NB4 (cell line): ENCODE measurements at regions not wholly inside any gene's neighbourhood (a gene's known extent, or its start where the extent isn't known, plus 50 kb on each side); places are given as distances from the start of the nearest gene placed in this dataset.

Source experiments
- DNase-seq: peaks from one replicate; pipeline ENCODE4 v3.0.0; 2010; ENCODE audit warnings: low read depth
- H3K4me3 ChIP-seq: one replicate; pipeline ENCODE4 v1.5.1; 2011; ENCODE audit warnings: mild to moderate bottlenecking, low read depth, low read length, moderate library complexity
- MYC ChIP-seq: IDR thresholded peaks from 2 replicates; pipeline ENCODE4 v1.6.1; 2011; ENCODE audit warnings: low read depth, low read length
- POLR2A ChIP-seq: IDR thresholded peaks from 2 replicates; pipeline ENCODE4 v1.6.1; 2011; ENCODE audit warnings: mild to moderate bottlenecking; ENCODE audit not compliant: insufficient read length; ENCODE audit errors: extremely low read depth
- TF ChIP-seq, protein P1 (sequence below): IDR thresholded peaks from 2 replicates; pipeline ENCODE4 v1.6.1; 2011; ENCODE audit warnings: low read depth, low read length
- TF ChIP-seq, protein P2 (sequence below): IDR thresholded peaks from one replicate; pipeline ENCODE4 v1.5.1; 2012; ENCODE audit warnings: low read depth, low read length

DNA sequence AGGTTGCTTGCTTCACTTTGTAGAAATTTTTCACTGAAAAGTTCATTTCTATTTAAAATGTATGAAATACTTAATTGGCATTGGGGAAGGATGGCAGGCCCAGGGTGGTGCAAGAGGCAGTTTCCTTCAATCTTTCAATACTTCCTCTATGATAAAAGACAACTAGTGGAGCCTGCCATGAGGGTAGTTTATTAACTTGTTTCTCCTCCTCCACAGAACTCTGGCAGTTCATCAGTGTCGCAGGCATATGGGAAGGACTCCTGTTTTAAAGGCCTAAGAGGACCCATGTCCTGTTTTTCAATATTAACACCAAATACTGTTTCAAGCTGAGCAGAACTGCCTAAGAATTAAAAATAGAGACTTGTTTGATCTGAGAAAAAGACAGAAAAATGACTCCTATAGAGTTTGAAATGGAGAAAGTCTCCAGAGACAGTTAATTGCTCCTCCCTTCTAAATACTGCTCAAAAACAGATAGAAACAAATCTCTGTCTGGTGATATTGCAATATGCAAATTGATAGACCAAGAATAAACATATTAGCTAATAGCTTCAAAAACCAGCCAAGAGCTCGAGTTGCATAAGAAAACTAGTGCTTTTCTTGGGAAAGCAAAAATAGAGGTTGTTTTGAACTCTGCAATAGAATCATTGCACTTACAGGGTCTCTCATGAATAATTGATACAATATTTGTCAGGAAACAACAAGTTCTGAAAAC is 665.7 kb upstream of the SLC35B3 start:
- DNase-seq = no peak
- H3K4me3 ChIP-seq = no peak overlapping the region
- TF ChIP-seq, protein P1, sequence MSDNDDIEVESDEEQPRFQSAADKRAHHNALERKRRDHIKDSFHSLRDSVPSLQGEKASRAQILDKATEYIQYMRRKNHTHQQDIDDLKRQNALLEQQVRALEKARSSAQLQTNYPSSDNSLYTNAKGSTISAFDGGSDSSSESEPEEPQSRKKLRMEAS = no peak
- TF ChIP-seq, protein P2, sequence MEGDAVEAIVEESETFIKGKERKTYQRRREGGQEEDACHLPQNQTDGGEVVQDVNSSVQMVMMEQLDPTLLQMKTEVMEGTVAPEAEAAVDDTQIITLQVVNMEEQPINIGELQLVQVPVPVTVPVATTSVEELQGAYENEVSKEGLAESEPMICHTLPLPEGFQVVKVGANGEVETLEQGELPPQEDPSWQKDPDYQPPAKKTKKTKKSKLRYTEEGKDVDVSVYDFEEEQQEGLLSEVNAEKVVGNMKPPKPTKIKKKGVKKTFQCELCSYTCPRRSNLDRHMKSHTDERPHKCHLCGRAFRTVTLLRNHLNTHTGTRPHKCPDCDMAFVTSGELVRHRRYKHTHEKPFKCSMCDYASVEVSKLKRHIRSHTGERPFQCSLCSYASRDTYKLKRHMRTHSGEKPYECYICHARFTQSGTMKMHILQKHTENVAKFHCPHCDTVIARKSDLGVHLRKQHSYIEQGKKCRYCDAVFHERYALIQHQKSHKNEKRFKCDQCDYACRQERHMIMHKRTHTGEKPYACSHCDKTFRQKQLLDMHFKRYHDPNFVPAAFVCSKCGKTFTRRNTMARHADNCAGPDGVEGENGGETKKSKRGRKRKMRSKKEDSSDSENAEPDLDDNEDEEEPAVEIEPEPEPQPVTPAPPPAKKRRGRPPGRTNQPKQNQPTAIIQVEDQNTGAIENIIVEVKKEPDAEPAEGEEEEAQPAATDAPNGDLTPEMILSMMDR = no peak
- TF ChIP-seq POLR2A = no peak
- no peak for TF ChIP-seq MYC

DNA sequence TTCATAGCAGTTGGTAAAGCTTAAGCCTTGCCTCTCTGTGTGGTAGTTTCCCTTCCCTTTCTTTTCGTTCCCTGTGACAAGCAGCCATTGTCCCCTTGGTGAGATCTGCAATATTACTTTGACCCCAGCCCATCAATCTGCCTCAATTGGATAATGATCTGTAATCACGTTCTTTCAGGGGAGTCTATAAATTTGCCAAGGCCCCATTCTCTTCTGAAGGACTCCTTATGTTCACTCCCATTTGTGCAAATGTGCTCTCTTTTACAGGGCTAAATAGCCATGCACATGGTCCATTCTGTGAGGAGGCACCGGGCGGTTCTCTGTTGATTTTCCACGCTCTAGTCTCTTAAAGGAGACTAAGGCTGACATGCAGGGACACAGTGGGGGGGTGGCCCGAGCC is 660.4 kb upstream of the SLC35B3 start:
- no peak for DNase-seq
- no peak overlapping the region for H3K4me3 ChIP-seq
- no peak for TF ChIP-seq MYC
- TF ChIP-seq, protein P1 = no peak
- TF ChIP-seq, protein P2 = no peak
- no peak for TF ChIP-seq POLR2A

DNA sequence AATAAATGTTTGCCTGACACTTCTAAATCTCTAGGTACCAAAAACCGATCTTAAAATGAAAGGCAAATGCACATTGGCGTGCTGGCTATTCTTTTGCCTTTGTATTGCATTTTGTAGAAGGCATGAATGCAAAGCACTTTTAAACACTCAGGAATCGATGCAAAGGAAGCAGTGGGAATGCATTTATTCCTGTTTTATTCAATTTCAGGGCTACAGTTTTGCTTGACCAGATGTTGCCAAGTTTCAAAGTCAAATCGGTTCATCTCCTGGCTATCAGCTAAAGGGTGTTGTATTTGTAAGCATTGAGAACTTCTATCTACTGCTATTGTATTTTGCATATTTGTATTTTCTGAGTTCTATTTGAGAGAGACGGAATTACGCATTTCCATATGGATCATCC is 659.8 kb upstream of the SLC35B3 start:
- TF ChIP-seq MYC = no peak
- no peak for TF ChIP-seq POLR2A
- TF ChIP-seq, protein P1 = no peak
- TF ChIP-seq, protein P2 = no peak
- H3K4me3 ChIP-seq = no peak overlapping the region
- DNase-seq = no peak

DNA sequence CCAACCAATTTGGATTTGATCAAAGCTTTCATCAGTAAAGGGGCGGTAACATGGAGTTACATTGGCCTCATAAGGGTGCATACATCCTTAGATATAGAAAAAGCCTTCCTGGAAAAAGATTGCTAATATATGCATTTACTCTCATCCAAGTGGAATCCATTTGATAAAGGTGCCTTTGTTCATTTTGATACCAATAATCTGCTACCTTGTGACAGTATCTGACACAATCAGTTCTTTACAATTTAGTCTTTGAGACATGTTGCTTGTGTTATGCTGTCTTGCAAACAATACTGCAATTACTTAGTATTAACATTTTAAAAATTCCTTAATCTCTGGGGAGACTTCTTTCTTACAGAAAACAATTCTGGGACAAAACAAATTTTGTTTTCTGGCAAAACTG is 654.4 kb upstream of the SLC35B3 start:
- no peak for DNase-seq
- TF ChIP-seq, protein P1 = no peak
- TF ChIP-seq, protein P2 = no peak
- no peak for TF ChIP-seq MYC
- no peak for TF ChIP-seq POLR2A
- H3K4me3 ChIP-seq = no peak overlapping the region

DNA sequence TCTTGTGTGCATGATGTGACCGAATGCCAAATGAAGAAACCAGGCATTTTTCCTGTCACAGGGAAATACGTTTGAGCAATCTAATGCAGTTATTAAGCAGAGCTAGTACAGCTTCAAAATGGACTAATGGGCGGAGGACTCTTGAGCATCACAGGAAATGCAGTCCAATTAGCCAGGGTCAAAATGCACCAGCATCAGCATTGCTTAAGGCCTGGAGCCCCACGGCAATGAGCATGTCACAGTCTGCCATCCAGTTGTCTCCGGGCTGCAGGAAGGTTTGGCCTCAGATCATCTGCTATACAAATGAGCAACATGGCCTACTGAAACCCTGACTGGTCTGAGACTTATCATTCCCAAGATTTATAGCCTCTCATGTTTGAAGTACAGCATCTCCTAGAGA is 652.1 kb upstream of the SLC35B3 start:
- TF ChIP-seq POLR2A (no peak), MYC (no peak)
- TF ChIP-seq, protein P2 = no peak
- TF ChIP-seq, protein P1 = no peak
- no peak for DNase-seq
- H3K4me3 ChIP-seq = no peak overlapping the region
